ENCODE measurements at regions not wholly inside any gene's neighbourhood (a gene's known extent, or its start where the extent isn't known, plus 50 kb on each side); places are given as distances from the start of the nearest gene placed in this dataset.
"Not testable (repeated sequence)": the region's sequence is repeated elsewhere in the genome, so short reads cannot be mapped to it uniquely, and the experiment has no call there.

DNA sequence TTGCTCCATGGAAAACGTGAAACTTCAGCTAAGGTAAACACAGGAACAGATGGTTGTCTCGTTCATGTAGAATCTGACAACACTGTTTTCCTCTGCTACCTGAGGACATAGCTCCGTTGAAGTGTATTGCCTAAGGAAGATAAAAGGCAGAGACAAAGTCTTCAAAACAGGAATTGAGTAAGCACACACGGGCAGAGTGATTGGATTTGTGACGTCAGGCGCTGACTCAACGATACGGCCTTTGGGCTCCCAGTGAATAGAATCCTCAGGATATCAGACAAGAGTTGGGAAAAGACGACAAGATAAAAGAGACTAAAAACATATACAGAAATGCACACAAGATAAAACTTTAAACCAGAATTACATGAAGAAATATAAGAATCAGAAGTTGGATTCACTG, 787.1 kb upstream of the CTNND2 start:
- no peak for DNase-seq

DNA sequence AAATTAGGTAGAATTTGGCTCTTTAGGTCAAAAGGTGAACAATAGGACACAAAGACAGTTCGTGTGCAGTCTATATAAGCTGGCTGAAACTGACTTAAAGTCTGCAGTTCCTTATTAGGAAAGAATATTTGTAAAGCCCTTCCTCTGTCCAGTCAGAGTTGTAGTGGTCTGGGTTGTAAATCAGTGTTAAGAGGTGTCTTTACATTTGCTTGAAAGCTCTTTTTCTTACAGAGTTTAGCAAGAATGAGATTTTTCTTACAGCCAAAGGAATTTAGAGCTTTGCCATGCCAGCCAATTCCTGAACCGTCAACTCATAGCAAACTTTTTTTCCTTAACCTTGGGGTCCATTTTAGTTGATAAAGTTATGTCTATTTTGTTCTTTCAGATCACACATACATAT, 786.1 kb upstream of the CTNND2 start:
- DNase-seq = no peak

DNA sequence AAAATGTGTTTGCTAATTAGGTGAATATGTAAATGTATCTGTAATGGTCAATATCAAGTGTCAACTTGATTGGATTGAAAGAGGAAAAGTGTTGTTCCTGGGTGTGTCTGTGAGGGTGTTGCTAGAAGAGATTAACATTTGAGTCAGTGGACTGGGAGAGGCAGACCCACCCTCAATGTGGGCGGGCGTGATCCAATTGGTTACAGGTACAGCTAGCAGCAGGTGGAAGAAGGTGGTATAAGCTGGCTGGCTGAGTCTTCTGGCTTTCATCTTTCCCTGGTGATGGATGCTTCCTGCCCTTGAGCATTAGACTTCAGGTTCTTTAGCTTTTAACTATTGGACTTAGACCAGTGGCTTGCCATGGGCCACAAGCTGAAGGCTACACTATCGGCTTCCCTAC, 779.0 kb upstream of the CTNND2 start:
- DNase-seq = no peak

DNA sequence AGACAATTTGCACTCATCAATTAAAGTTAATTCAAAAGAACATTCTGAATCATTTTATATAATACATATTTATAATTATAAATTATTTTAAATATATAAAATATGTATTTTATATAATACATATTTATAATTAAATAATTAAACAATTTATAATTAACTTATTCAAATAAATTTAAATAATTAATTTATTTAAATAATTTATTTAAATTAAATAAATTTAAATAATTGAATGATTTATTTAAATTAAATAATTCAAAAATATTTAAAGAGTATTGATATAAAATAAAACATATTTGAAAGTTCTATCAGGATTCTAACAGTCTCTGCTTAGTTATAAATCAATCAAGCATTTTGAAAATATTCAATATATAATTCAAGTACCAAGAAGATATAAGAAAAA, 775.5 kb upstream of the CTNND2 start:
- no peak for DNase-seq

DNA sequence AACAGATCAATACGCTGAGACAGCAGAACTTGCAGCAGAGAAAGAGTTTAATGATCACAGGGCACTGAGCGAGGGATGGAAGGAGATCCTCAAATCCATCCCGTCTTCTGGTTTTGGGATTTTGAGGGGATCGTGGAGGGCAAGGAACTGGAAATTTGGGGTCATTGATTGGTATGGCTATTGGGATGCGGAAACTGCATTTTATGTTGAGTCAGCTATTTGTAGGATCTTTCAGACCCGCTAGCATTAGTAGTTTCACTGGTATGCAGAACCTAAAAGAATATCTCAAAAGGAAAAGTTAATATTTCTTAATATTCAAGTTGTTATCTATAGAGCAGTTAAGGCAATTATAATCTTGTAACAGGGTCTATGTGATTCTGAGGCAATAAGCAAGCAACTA, 771.7 kb upstream of the CTNND2 start:
- no peak for DNase-seq

DNA sequence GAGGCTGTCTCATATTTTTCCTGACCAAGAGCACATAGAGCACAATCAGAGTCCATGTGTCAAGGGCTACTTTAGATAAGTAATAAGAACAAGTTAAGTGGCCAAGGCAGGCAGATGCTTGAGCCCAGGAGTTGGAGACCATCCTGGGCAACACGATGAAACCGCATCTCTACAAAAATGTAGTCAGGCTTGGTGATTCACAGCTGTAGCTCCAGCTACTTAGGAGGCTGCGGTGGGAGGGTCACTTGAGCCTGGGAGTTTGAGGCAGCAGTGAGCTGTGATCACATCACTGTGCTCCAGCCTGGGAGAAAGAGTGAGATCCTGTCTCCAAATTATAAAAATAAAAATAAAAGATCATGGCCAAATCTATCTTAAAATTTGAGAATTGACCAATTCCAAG, 767.9 kb upstream of the CTNND2 start:
- no peak for DNase-seq

DNA sequence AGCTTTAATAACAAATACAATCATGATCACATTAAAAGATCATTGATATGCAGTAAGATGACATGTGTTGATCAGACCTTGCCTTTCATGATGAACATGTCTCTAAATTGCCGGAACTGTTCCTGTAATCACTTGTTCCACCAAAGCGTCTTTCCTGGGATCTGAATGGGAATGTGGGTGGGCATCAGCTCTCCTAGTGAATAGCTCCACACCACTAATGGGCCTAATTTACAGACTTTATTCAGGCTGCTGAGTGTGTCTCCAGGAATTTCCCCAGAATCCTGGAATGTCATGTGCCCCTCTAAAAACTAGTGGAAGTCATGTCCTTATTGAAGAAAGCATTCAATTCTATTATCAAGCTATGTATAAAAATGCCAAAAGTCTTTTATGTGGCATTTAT, 765.1 kb upstream of the CTNND2 start:
- no peak for DNase-seq

DNA sequence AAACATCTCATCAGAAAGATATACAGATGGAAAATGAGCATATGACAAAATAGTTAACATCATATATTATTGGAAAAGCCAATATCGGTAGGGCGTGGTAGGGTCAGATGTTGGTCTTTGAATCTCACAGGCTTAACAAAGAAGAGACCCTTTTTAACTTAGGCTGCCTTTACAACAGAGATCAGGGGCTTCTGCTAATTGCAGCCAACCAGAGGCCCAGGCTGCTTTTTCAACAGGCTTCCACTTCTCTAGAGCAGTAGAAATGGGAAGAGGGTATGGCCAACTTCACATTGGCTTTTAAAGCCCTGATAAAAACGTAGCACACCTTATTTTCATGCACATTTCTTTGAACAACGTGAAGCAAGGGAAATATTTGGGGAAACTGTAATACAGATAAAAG, 764.3 kb upstream of the CTNND2 start:
- DNase-seq = no peak

DNA sequence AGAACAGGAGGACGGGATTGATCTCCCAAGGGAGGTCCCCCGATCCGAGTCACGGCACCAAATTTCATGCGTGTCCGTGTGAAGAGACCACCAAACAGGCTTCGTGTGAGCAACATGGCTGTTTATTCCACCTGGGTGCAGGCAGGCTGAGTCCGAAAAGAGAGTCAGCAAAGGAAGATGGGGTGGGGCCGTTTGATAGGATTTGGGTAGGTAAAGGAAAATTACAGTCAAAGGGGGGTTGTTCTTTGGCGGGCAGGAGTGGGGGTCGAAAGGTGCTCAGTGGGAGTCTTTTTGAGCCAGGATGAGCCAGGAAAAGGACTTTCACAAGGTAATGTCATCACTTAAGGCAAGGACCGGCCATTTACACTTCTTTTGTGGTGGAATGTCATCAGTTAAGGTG, 763.6 kb upstream of the CTNND2 start:
- DNase-seq = not testable (repeated sequence)

DNA sequence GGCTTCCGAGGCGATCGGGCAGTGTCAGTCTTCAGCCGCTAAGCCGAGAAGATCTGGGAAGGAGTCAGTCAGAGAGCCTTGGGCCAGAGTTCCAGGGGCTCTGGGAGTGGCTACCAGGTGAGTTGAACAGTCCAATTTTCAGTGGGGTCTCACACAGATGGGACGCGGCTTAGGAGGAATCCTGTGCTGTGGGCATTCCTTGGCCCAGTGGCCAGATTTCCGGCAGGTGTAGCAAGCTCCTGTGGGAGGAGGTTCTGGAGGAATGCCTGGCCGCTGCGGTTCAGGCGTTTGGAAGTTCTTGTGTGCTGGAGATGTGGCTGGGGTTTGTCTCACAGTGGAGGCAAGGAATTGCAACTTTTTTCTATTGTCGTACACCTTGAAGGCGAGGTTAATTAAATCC, 761.5 kb upstream of the CTNND2 start:
- not testable (repeated sequence) for DNase-seq

DNA sequence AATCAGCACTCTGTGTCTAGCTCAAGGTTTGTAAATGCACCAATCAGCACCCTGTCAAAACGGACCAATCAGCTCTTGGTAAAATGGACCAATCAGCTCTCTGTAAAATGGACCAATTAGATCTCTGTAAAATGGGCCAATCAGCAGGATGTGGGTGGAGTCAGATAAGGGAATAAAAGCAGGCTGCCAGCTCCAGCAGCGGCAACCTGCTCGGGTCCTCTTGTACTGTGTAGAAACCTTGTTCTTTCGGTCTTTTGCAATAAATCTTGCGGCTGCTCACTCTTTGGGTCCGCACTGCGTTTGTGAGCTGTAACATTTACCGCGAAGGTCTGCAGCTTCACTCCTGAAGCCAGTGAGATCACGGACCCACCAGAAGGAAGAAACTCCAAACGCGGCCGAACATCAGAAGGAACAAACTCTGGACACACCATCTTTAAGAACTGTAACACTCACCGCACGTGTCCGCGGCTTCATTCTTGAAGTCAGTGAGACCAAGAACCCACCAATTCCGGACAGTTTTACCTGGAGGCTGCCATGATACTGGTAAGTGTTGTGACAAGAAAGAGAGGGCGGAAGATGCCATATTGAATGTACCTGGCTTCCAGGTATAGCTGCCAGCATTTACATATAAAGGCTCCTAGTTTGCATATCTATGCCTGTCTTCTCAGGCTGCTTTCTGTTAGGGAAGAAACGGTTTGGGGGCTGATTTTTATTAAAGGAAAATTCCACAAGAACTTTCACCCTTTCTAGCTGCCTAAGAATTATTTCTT, 758.5 kb upstream of the CTNND2 start:
- DNase-seq = no peak

DNA sequence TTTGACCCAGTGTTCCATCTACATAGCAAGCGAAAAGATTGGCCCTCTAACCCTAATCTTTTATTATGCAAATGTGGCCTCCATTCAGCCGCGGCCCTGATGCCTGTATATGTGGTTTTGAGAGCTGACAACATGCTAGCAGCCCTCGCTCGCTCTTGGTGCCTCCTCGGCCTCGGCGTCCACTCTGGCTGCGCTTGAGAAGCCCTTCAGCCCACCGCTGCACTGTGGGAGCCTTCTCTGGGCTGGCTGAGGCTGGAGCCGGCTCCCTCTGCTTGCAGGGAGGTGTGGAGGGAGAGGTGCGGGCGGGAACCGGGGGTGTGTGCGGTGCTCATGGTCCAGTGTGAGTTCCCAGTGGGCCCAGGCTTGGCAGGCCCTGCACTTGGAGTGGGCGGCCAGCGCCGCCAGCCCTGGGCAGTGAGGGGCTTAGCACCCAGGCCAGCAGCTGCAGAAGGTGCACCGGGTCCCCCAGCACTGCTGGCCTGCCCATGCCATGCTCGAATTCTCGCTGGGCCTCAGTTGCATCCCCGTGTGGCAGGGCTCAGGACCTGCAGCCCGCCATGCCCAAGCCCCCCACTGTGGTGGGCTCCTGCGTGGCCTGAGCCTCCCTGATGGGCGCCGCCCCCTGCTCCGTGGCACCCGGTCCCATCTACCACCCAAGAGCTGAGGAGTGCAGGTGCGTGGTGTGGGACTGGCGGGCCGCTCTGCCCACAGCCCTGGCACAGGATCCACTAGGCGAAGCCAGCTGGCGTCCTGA, 757.5 kb upstream of the CTNND2 start:
- DNase-seq = no peak

DNA sequence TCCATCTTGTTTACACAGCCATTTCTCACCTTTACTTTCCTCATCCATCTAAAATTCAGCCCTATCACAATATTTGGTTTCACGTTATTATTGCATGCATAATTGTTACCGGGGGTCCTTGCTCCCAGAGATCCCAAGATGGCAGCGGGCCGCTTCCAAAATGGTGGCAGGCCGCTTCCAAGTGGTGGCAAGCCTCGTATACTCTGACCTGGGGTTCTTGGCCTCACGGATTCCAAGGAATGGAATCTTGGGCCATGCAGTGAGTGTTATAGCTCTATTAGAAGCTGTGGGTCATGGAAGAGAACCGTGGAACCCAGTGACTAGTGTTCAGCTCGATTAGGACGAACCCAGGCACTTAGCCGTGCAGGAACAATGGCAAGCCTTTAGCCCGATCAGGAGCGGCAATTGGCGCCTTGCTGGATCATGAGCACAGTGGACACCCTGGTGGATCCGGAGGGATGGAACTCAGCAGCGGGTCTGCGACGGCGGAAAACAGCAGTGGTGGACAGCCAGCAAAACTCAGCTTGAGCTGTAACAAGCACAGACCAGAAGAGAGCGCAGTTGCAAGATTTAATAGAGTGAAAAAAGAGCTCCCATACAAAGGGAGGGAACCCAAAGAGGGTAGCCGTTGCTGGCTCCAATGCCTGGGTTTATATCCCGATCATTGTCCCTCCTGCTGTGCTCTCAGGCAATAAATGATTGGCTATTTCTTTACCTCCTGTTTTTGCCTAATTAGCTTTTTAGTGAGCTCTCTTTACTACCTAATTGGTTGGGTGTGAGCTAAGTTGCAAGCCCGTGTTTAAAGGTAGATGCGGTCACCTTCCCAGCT, 756.2 kb upstream of the CTNND2 start:
- not testable (repeated sequence) for DNase-seq

DNA sequence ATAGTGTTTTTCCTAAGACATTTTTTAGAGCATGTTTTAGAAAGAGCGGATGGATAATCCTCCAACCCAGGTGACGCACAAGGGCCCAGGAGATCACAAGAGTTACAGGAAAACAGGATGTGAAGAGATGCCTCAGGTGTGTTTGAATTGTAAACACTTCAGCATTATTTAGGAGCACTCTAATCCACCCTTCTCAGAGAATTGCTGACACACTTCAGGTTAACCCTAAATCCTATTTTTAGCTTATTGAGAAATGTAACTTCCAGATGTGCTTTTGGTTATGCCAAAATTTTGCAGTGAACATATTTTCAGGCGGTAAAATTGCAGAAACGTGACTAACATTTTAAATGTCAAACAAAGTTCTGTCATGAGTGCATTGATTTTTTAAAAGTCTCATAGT, 755.4 kb upstream of the CTNND2 start:
- DNase-seq = no peak

DNA sequence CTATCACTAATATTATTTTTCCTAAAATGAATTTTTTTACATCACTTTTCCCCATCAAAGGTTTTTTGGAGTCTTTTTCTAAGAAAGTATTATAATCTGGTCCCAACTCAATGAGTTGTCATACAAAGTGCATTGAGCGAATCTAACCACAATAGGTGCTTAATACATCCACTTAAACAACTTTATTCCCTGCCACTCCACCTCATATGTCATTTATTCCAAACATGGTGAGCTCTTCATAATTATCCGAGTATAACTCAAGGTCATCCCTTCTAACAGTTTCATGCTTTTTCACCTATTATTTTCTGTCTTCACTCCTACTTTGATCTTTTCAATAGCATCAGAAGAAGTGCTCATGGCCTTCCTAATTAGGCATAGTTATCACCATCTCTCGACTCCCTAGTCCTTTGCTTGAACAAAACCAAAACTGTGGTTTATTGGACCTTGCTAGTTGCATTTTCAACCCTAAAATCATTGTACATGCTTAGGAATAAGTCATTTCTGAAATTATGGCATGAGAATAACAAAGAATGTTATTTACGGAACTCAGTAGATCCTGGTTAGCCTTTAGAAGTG, 754.7 kb upstream of the CTNND2 start:
- DNase-seq = no peak

DNA sequence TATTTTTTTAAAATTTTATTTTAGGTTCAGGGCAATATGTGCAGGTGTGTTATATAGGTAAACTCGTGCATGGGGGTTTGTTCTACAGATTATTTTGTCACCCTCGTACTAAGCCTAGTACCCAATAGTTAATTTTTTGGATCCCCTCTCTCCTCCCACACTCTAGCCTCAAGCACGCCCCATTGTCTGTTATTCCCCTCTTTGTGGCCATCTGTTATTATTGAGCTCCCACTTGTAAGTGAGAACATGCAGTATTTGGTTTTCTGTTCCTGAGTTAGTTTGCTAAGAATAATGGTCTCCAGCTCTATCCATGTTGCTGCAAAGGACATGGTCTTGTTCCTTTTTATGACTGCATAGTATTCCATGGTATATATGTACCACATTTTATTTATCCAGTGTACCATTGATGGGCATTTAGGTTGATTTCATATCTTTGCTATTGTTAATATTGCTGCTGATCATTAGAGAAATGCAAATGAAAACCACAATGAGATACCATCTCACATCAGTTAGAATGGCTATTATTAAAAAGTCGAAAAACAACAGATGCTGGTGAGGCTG, 753.7 kb upstream of the CTNND2 start:
- not testable (repeated sequence) for DNase-seq

DNA sequence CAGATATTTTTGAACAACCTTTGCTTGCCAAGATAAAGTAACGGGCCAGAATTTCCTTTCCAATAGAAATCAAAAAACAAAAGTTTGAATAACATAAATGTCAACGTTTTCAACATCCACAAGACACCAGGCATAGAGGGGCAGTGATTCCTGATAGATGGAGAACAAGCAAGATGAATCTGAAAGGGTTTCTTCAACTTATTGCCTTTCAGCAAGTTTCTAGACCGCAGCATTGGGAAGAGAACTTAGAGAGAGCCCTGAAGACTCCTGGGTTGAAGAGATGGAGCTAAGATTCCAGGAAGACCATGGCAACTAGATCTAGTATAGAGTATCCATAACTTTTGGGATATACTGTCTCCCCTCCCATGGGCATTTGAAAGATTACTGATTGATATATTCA, 751.4 kb upstream of the CTNND2 start:
- DNase-seq = no peak

DNA sequence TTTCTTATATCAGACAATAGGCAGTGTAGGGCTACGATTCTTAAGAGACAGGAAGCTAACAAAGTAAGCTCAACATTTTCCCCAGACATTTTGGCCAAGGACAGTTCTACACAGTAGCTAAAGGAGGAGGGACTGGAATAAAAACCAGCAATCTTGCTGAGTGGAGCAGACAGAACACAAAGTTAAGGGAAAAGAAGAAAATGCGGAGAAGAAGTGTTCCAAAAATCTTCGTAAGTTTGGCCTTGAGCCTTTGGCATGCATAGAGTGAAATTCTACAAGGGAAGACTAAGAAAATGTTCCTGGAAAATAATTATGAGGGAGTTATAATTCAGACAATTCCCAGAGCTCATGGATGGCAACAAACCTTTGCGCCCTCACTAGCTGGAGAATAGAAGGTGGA, 748.0 kb upstream of the CTNND2 start:
- no peak for DNase-seq

DNA sequence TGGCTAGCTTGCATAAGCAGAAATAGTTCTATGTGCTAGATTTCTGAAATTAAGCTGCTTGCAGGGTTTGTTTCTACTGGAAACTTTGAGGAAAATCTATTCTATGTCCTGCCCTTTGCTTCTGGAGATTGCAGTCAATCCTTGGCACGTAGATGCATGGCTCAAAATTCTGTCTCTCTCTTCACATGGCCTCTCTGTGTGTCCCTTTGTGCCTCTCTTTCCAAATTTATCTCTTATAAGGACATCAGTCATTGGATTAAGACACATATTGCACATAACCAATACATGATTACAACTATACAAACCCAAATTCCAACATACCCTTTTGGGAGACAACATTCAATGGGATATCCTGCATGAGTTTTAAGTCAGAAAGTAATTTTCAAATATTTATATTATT, 744.3 kb upstream of the CTNND2 start:
- DNase-seq = no peak

DNA sequence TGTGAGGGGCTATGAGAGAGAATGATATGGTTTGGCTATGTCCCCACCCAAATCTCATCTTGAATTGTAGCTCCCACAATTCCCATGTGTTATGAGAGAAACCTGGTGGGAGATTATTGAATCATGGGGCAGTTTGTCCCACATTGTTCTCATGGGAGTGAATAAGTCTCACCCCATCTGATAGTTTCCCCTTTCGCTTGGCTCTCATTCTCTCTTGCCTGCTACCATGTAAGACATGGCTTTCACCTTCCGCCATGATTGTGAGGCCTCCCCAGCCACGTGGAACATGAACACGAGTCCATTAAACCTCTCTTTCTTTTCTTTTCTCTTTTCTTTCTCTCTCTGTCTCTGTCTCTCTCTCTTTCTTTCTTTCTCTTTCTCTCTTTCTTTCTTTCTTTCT, 743.4 kb upstream of the CTNND2 start:
- no peak for DNase-seq

DNA sequence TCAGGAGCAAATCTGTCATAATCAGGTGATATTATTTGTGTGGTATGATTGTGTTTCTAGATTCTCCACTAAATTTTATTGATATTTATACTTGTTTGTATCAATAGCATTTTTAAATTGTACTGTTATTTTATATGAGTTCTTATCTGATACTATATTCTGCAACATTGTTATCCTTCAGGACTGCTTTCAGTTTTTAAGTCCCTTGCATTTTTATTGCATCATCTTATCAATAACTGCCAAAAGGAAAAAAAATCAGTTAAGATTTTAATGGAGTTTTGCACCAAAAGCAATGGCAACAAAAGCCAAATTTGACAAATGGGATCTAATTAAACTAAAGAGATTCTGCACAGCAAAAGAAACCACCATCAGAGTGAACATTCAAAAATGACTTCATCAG, 741.3 kb upstream of the CTNND2 start:
- DNase-seq = no peak

DNA sequence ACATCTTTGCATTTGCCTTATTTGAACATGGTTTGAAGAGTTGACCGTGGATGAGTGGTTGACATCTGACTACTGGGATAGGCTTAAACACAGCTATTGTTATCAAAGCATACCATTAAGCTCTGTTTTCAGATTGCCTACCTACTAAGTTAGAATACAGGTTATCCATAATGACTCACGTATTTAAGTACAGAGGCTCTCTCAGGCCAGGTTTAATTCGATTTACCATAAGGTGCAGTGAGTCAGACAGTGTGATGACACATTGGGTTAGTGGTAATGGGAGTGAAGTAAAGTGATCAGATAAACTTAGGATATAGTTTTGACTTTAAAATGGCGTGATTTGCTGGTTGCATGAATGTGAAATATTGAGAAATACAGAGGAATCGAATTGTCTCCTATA, 732.0 kb upstream of the CTNND2 start:
- DNase-seq = no peak

DNA sequence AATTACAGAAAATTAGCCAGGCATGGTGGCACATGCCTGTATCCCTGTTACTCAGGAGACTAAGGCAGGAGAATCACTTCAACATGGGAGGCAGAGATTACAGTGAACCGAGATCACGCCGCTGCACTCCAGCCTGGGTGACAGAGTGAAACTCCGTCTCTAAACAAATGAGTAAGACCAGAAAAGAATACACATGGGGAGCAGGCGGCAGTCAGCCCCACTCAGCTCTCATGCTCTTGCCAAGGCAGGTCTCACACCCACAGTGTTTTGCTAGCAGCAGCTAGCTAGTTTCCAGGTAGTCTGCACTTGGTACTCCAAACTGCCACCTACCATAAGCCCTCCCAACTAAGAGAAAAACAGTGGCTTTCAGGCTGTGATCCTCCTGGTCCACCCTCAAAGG, 722.3 kb upstream of the CTNND2 start:
- DNase-seq = no peak
